Motor neuron (in vitro differentiated cells): ENCODE measurements at regions not wholly inside any gene's neighbourhood (a gene's known extent, or its start where the extent isn't known, plus 50 kb on each side); places are given as distances from the start of the nearest gene placed in this dataset.

ENCODE experiments used
- ATAC-seq, 8 experiments: fragments of 200-7000 bp; cut with Tn5 transposase; replicated peaks in 6 of 8; 2 replicates each; pipeline ENCODE4 v1.8.0; 2021; ENCODE audit warnings: mild to moderate bottlenecking in 8 of 8, moderate library complexity in 8 of 8
- H3K27ac ChIP-seq, 2 donors: fragments of 250-450 bp; sonication (Bioruptor Pico); 2 replicates each; pipeline ENCODE4 v1.9.0; 2021; ENCODE audit warnings: antibody characterized with exemption in 2 of 2, mild to moderate bottlenecking in 2 of 2, moderate library complexity in 1 of 2
- H3K4me1 ChIP-seq, 2 donors: fragments of 250-450 bp; sonication (Bioruptor Pico); replicated peaks in 1 of 2; 2 replicates each; pipeline ENCODE4 v1.6.1; 2021; ENCODE audit warnings: antibody characterized with exemption in 2 of 2, mild to moderate bottlenecking in 2 of 2, moderate library complexity in 1 of 2
- H3K4me3 ChIP-seq, 5 donors: fragments of 250-450 bp; sonication (Bioruptor Pico); 2 replicates each; pipeline ENCODE4 v1.9.0; 2021; ENCODE audit warnings: antibody characterized with exemption in 5 of 5, mild to moderate bottlenecking in 5 of 5, moderate library complexity in 4 of 5
- WGBS, 10 experiments: fragments of 450-650 bp; shearing (Covaris generic); methylation state at CpG; one replicate each; pipeline ENCODE4 v1.0.0; 2022; 5-methylcytosine and 5-hydroxymethylcytosine counted together
- in situ Hi-C, 9 experiments: fragments of 400-800 bp; cut with MboI; loops; one replicate each; pipeline ENCODE4 v1.15.0; 2021; ENCODE audit warnings: low sequenced_read_pairs in 9 of 9, low pct_unique_long_range_greater_than_20kb in 2 of 9; ENCODE audit not compliant: unreplicated experiment in 9 of 9

- in situ Hi-C loops: loop anchor here in 5 of 9 experiments (25.0 kb wide), 3 partner anchors 290 to 590 kb away; no protein-coding TSS in a partner anchor
- 58 to 100% (median 90%) methylated on average over 1 to 3 of the region's 3 CpGs; no CpG with 5 or more reads in 3 of the 10 experiments for WGBS, 10 experiments
These were observed 64.3 kb upstream of the VANGL1 start for GRCh38 chr1:115577513-115577912.

GRCh38 chr1:115575661-115576060 is 66.1 kb upstream of the VANGL1 start:
- in situ Hi-C loops: loop anchor here in 5 of 9 experiments (25.0 kb wide), 3 partner anchors 288 to 588 kb away; no protein-coding TSS in a partner anchor
- no peak overlapping the region for H3K4me3 ChIP-seq
- no peak overlapping the region for H3K27ac ChIP-seq
- H3K4me1 ChIP-seq: no peaks in the 10 kb centered on the region
- ATAC-seq: no peak

More at GRCh38 chr1:115577513-115577912, 64.3 kb upstream of the VANGL1 start:
- ATAC-seq: no peak
- no peak overlapping the region for H3K4me3 ChIP-seq
- H3K27ac ChIP-seq: no peak overlapping the region
- no peaks in the 10 kb centered on the region for H3K4me1 ChIP-seq

- Histone ChIP-seq H3K4me1 (no peaks in the 10 kb centered on the region), H3K4me3 (no peak overlapping the region), H3K27ac (no peak overlapping the region)
- in situ Hi-C loops: no loop called here
- 0 to 100% (median 50%) methylated on average over 1 of the region's 1 CpG; no CpG with 5 or more reads in 6 of the 10 experiments for WGBS, 10 experiments
- ATAC-seq: no peak
These were observed 69.1 kb upstream of the VANGL1 start for GRCh38 chr1:115572710-115573109.

- no peak for ATAC-seq
- no peak overlapping the region for H3K27ac ChIP-seq
- H3K4me1 ChIP-seq: no peaks in the 10 kb centered on the region
- no peak overlapping the region for H3K4me3 ChIP-seq
- in situ Hi-C loops: no loop called here
These were observed 74.3 kb upstream of the VANGL1 start for GRCh38 chr1:115567431-115567830.

GRCh38 chr1:115565791-115566190 is 76.0 kb upstream of the VANGL1 start:
- H3K4me1 ChIP-seq: no peaks in the 10 kb centered on the region
- in situ Hi-C loops: no loop called here
- H3K27ac ChIP-seq: no peak overlapping the region
- WGBS, 10 experiments: 38 to 91% (median 79%) methylated on average over 2 to 3 of the region's 3 CpGs
- H3K4me3 ChIP-seq: no peak overlapping the region
- ATAC-seq: no peak

GRCh38 chr1:115565353-115565752 is 76.4 kb upstream of the VANGL1 start:
- ATAC-seq: no peak
- WGBS, 10 experiments: 22 to 81% (median 55%) methylated on average over 2 to 3 of the region's 3 CpGs
- no peak overlapping the region for H3K4me3 ChIP-seq
- H3K4me1 ChIP-seq: no peaks in the 10 kb centered on the region
- no peak overlapping the region for H3K27ac ChIP-seq
- in situ Hi-C loops: no loop called here

- Histone ChIP-seq H3K4me3 (no peak overlapping the region), H3K27ac (peak overlapping the region in 1 of 2 donors; percentile 27), H3K4me1 (no peaks in the 10 kb centered on the region)
- peak in 1 of 8 experiments; percentile 33 for ATAC-seq
- in situ Hi-C loops: no loop called here
- 14 to 72% (median 22%) methylated on average over 6 to 25 of the region's 25 CpGs for WGBS, 10 experiments
These were observed 77.6 kb upstream of the VANGL1 start for GRCh38 chr1:115564201-115564600.

GRCh38 chr1:115560027-115560426 is 81.7 kb upstream of the VANGL1 start:
- H3K27ac ChIP-seq: no peak overlapping the region
- in situ Hi-C loops: no loop called here
- peak in 1 of 8 experiments; percentile 57 for ATAC-seq
- H3K4me1 ChIP-seq: peaks cover 0 to 6% of the 10 kb centered on the region in 2 donors
- 20 to 100% (median 87%) methylated on average over 1 to 7 of the region's 7 CpGs for WGBS, 10 experiments
- no peak overlapping the region for H3K4me3 ChIP-seq

GRCh38 chr1:115558275-115558674 is 83.5 kb upstream of the VANGL1 start:
- 60 to 100% (median 86%) methylated on average over 1 to 2 of the region's 2 CpGs for WGBS, 10 experiments
- Histone ChIP-seq H3K27ac (no peak overlapping the region), H3K4me3 (no peak overlapping the region), H3K4me1 (peaks cover 0 to 6% of the 10 kb centered on the region in 2 donors)
- no peak for ATAC-seq
- in situ Hi-C loops: no loop called here

GRCh38 chr1:115557715-115558114 is 84.1 kb upstream of the VANGL1 start:
- in situ Hi-C loops: no loop called here
- peak in 6 of 8 experiments; percentile 23 to 65 (median 50) for ATAC-seq
- Histone ChIP-seq H3K4me3 (no peak overlapping the region), H3K27ac (no peak overlapping the region), H3K4me1 (peaks cover 0 to 6% of the 10 kb centered on the region in 2 donors)
- 0 to 80% (median 40%) methylated on average over 1 of the region's 1 CpG; no CpG with 5 or more reads in 3 of the 10 experiments for WGBS, 10 experiments

GRCh38 chr1:115556236-115556635 is 85.5 kb upstream of the VANGL1 start:
- ATAC-seq: no peak
- 100% methylated on average over 1 of the region's 1 CpG; no CpG with 5 or more reads in 5 of the 10 experiments for WGBS, 10 experiments
- Histone ChIP-seq H3K4me3 (no peak overlapping the region), H3K27ac (no peak overlapping the region), H3K4me1 (peaks cover 0 to 6% of the 10 kb centered on the region in 2 donors)
- in situ Hi-C loops: no loop called here

- 0 to 100% (median 40%) methylated on average over 1 to 2 of the region's 2 CpGs; no CpG with 5 or more reads in 1 of the 10 experiments for WGBS, 10 experiments
- in situ Hi-C loops: no loop called here
- Histone ChIP-seq H3K4me1 (peaks cover 0 to 6% of the 10 kb centered on the region in 2 donors), H3K4me3 (no peak overlapping the region), H3K27ac (no peak overlapping the region)
- ATAC-seq: no peak
These were observed 86.3 kb upstream of the VANGL1 start for GRCh38 chr1:115555446-115555845.

- 42 to 100% (median 80%) methylated on average over 1 to 6 of the region's 6 CpGs; no CpG with 5 or more reads in 1 of the 10 experiments for WGBS, 10 experiments
- no peak overlapping the region for H3K4me3 ChIP-seq
- in situ Hi-C loops: no loop called here
- H3K27ac ChIP-seq: no peak overlapping the region
- H3K4me1 ChIP-seq: no peaks in the 10 kb centered on the region
- ATAC-seq: no peak
These were observed 94.1 kb upstream of the VANGL1 start for GRCh38 chr1:115547696-115548095.

- no peak overlapping the region for H3K27ac ChIP-seq
- H3K4me3 ChIP-seq: no peak overlapping the region
- 71 to 100% (median 94%) methylated on average over 1 to 2 of the region's 2 CpGs; no CpG with 5 or more reads in 3 of the 10 experiments for WGBS, 10 experiments
- no peak for ATAC-seq
- H3K4me1 ChIP-seq: no peaks in the 10 kb centered on the region
- in situ Hi-C loops: no loop called here
These were observed 94.9 kb upstream of the VANGL1 start for GRCh38 chr1:115546846-115547245.
